ENCODE measurements at regions not wholly inside any gene's neighbourhood (a gene's known extent, or its start where the extent isn't known, plus 50 kb on each side); places are given as distances from the start of the nearest gene placed in this dataset.

DNA sequence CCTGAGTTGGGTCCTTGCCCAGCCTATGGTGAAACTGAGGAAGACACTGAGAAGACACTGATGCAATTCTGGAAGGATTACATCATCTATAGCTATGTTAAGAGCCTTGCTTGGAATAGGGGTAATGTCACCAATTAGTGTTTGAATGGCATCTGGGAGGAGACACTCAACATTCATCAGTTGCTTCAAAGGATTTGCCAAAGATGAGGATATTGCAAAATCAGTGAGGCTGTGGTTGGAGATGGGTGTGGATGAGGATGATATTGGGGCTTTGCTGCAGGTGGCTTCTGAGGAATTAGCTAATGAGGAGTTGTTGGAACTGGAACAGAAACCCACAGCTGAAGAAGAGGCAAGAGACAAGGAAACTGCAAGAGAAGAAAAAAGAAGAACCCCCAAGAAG, 146.7 kb upstream of the SP4 start:
- TF ChIP-seq EGR1 (IDR thresholded peaks at IDR 0.05), result no peak
- no peak for TF ChIP-seq CREB1 (IDR thresholded peaks at IDR 0.05; ENCODE audit: low read depth)
- TF ChIP-seq EP300 (IDR thresholded peaks at IDR 0.05; ENCODE audit: borderline replicate concordance), result no peak
- no peak for TF ChIP-seq FOXM1 (IDR thresholded peaks at IDR 0.05; ENCODE audit: borderline replicate concordance, low read depth)
- TF ChIP-seq RAD21 (IDR thresholded peaks at IDR 0.05; ENCODE audit: low read depth), result no peak
- no peak for TF ChIP-seq YY1 (IDR thresholded peaks at IDR 0.05; ENCODE audit: low read depth)
- TF ChIP-seq, protein P1, sequence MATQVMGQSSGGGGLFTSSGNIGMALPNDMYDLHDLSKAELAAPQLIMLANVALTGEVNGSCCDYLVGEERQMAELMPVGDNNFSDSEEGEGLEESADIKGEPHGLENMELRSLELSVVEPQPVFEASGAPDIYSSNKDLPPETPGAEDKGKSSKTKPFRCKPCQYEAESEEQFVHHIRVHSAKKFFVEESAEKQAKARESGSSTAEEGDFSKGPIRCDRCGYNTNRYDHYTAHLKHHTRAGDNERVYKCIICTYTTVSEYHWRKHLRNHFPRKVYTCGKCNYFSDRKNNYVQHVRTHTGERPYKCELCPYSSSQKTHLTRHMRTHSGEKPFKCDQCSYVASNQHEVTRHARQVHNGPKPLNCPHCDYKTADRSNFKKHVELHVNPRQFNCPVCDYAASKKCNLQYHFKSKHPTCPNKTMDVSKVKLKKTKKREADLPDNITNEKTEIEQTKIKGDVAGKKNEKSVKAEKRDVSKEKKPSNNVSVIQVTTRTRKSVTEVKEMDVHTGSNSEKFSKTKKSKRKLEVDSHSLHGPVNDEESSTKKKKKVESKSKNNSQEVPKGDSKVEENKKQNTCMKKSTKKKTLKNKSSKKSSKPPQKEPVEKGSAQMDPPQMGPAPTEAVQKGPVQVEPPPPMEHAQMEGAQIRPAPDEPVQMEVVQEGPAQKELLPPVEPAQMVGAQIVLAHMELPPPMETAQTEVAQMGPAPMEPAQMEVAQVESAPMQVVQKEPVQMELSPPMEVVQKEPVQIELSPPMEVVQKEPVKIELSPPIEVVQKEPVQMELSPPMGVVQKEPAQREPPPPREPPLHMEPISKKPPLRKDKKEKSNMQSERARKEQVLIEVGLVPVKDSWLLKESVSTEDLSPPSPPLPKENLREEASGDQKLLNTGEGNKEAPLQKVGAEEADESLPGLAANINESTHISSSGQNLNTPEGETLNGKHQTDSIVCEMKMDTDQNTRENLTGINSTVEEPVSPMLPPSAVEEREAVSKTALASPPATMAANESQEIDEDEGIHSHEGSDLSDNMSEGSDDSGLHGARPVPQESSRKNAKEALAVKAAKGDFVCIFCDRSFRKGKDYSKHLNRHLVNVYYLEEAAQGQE (IDR thresholded peaks at IDR 0.05; ENCODE audit: low read depth), result no peak
- TF ChIP-seq CEBPB (IDR thresholded peaks at IDR 0.05), result no peak
- TF ChIP-seq TCF12 (IDR thresholded peaks at IDR 0.05; ENCODE audit: low read depth), result no peak
- no peak for TF ChIP-seq TAF1 (IDR thresholded peaks at IDR 0.05; ENCODE audit: low read depth)
- TF ChIP-seq TEAD4 (IDR thresholded peaks at IDR 0.05), result no peak
- TF ChIP-seq, protein P2, sequence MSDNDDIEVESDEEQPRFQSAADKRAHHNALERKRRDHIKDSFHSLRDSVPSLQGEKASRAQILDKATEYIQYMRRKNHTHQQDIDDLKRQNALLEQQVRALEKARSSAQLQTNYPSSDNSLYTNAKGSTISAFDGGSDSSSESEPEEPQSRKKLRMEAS (IDR thresholded peaks at IDR 0.05), result no peak
- TF ChIP-seq, protein P3, sequence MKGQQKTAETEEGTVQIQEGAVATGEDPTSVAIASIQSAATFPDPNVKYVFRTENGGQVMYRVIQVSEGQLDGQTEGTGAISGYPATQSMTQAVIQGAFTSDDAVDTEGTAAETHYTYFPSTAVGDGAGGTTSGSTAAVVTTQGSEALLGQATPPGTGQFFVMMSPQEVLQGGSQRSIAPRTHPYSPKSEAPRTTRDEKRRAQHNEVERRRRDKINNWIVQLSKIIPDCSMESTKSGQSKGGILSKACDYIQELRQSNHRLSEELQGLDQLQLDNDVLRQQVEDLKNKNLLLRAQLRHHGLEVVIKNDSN (IDR thresholded peaks at IDR 0.05), result no peak
